ENCODE measurements at regions not wholly inside any gene's neighbourhood (a gene's known extent, or its start where the extent isn't known, plus 50 kb on each side); places are given as distances from the start of the nearest gene placed in this dataset.

DNA sequence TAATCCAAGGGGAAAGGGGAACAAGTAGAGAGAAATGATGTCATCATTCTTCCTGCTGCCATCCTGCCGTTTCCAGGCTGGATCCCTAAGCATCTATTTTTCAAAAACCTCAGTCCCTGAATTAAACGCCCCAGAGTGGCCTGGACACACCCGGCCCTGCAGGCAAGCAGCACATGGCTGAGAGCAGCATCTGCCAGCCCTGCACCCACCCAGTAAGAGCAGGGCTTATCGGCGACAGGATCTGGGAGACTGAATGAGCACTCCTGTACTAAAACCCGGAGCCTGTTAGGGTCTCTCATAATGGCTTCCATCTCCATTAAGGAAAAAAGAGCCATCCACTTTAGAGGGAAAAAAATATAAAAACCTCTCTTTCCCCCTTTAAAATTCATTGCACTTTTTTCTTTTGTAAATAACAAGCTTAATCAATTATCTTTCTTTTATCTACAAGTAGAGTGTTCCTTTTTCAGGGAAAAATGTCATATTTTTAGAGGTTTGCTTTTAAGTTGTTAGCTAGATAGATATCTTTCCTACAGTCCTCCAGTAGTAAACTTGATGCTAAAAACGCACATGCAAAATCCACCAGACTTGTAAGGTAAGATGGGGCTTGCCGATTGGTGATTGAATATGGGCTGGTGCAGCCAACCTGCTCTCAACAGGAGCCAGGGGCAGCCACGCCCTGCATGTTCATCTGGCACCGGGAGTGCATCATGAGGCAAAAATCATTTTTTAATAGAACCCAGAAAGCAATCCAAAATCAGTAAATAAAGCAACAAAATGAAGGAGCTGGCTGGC, 457.8 kb downstream of the EIPR1 start:
- peaks cover 5% of the 10 kb centered on the region for H3K4me1 Mint-ChIP-seq
- H3K27me3 Mint-ChIP-seq (ENCODE audit: low read depth, poor library complexity) = peaks cover 4% of the 10 kb centered on the region
- H3K4me3 Mint-ChIP-seq = no peak overlapping the region
- peaks cover 27% of the 10 kb centered on the region for H3K9me3 Mint-ChIP-seq
- peak overlapping the region; percentile 65 for H3K27ac Mint-ChIP-seq
- no peaks in the 10 kb centered on the region for H3K36me3 Mint-ChIP-seq (ENCODE audit: low read depth)
- TF ChIP-seq, protein P1, sequence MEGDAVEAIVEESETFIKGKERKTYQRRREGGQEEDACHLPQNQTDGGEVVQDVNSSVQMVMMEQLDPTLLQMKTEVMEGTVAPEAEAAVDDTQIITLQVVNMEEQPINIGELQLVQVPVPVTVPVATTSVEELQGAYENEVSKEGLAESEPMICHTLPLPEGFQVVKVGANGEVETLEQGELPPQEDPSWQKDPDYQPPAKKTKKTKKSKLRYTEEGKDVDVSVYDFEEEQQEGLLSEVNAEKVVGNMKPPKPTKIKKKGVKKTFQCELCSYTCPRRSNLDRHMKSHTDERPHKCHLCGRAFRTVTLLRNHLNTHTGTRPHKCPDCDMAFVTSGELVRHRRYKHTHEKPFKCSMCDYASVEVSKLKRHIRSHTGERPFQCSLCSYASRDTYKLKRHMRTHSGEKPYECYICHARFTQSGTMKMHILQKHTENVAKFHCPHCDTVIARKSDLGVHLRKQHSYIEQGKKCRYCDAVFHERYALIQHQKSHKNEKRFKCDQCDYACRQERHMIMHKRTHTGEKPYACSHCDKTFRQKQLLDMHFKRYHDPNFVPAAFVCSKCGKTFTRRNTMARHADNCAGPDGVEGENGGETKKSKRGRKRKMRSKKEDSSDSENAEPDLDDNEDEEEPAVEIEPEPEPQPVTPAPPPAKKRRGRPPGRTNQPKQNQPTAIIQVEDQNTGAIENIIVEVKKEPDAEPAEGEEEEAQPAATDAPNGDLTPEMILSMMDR (IDR thresholded peaks at IDR 0.05) = no peak
- DNase-seq = no peak

DNA sequence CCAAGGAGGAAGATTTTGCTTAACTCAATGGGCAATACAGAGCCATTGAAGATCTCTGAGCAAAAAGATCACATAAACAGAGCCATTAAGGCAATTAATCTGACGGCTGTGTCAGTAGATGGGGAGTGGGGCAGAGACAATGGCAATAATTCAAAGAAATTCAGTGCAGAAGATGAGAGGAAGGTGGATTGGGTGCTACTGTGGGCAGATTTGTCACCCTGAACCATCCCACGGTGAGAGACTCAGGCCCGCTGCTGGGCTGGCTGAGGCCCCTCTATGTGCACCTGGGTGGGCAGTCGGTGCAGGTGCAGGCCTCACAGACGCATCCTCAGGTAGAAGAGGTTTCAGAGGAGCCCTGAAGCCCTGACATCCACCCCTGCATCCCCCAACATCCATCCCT, 458.6 kb downstream of the EIPR1 start:
- TF ChIP-seq, protein P1 (IDR thresholded peaks at IDR 0.05) = no peak
- peaks cover 4% of the 10 kb centered on the region for H3K27me3 Mint-ChIP-seq (ENCODE audit: low read depth, poor library complexity)
- no peak overlapping the region for H3K4me3 Mint-ChIP-seq
- peaks cover 27% of the 10 kb centered on the region for H3K9me3 Mint-ChIP-seq
- no peak for DNase-seq
- H3K36me3 Mint-ChIP-seq (ENCODE audit: low read depth) = no peaks in the 10 kb centered on the region
- H3K27ac Mint-ChIP-seq = no peak overlapping the region
- peaks cover 6% of the 10 kb centered on the region for H3K4me1 Mint-ChIP-seq

DNA sequence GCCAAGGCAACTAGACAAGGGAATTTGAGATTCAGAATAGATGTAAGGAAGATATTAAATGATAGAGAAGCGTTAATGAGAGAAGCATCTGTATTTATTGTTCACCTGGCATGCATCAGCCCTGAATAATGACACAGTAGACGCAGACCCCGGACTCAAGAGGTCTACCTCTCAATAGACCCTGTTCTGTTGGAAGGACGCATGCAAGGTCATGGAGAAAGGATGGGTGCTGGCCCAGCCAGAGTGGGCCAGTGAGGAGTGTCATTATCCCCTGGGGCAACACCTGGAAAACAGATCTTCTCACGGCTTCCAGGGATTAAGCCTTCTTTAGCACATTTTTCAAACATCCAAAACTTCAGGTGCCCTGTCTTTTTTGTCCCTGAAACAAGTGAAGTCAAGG, 461.0 kb downstream of the EIPR1 start:
- Mint-ChIP-seq H3K27ac (no peak overlapping the region), H3K4me3 (no peak overlapping the region), H3K9me3 (peaks cover 27% of the 10 kb centered on the region), H3K36me3 (ENCODE audit: low read depth) (no peaks in the 10 kb centered on the region), H3K27me3 (ENCODE audit: low read depth, poor library complexity) (peaks cover 9% of the 10 kb centered on the region), H3K4me1 (peaks cover 18% of the 10 kb centered on the region)
- TF ChIP-seq, protein P1 (IDR thresholded peaks at IDR 0.05) = no peak
- no peak for DNase-seq

DNA sequence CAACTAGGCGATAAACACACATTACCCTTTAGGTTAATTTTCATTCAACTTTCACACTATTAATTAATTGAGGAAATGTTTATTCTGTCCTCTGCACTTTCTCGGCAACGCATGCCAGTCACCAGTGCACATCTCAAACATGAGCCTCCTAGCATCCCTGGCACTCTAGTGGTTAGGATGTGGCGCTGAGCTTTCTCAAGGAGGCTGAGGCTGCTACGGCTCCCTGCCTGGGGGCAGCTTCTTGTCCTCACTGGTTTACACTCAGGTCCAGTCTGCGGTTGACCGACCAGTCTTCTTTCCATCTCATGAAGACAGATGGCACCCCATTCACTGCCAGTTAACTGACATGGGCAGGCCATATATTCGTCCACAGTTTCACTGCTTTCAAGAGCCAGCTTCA, 463.4 kb downstream of the EIPR1 start:
- H3K4me1 Mint-ChIP-seq = peaks cover 28% of the 10 kb centered on the region
- peaks cover 27% of the 10 kb centered on the region for H3K9me3 Mint-ChIP-seq
- DNase-seq = no peak

DNA sequence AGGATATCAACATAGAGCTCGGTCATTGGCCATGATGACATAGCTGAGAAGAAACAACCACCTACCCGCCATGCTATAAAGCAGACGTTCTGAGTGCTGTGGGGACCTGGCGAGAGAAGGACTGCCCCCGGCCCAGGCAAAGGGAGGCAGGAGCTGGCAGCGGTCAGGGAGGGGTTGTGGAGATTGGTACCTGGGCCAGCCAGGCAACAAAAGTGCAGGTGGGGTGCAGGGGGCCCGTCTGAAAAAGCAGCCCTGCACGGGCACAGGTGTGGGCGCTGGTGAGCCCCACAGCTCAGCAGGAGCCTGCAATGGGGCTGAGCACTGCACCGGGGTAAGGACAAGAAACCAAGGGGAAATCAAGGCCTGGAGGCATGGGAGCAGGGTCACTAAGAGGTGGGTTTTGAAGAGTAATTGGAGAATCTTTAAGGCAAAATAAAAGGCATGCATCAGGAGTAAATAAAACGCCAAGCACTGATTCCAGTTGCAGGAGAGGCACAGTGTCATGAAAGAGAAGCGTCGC, 464.0 kb downstream of the EIPR1 start:
- Mint-ChIP-seq H3K4me1 (peaks cover 25% of the 10 kb centered on the region), H3K36me3 (ENCODE audit: low read depth) (no peaks in the 10 kb centered on the region), H3K27me3 (ENCODE audit: low read depth, poor library complexity) (peaks cover 16% of the 10 kb centered on the region), H3K27ac (no peak overlapping the region), H3K4me3 (no peak overlapping the region), H3K9me3 (peaks cover 27% of the 10 kb centered on the region)
- DNase-seq = no peak
- TF ChIP-seq, protein P1 (IDR thresholded peaks at IDR 0.05) = no peak

More for the DNA sequence above, 463.4 kb downstream of the EIPR1 start:
- TF ChIP-seq, protein P1 (IDR thresholded peaks at IDR 0.05) = no peak
- peaks cover 15% of the 10 kb centered on the region for H3K27me3 Mint-ChIP-seq (ENCODE audit: low read depth, poor library complexity)
- no peak overlapping the region for H3K4me3 Mint-ChIP-seq
- H3K27ac Mint-ChIP-seq = no peak overlapping the region
- H3K36me3 Mint-ChIP-seq (ENCODE audit: low read depth) = no peaks in the 10 kb centered on the region

DNA sequence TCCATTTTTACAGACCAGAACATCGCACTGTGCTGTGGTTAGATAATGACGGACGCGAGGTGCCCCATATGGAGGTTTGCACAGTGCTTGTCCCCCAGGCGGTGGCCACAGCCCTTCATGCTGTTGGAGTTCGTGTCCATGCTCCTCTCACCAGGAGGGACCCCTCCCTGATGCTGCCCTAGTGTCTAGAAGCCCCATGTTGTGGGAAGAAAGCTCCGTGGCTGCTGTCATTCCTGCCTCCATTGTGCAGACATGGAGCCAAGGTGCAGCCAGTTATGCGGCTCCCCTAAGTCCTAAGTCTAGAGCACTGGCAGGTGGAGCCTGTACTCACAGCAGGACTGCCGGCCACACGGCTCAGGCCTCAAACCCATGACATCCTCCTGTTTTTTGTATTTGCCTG, 464.9 kb downstream of the EIPR1 start:
- Mint-ChIP-seq H3K27me3 (ENCODE audit: low read depth, poor library complexity) (peaks cover 16% of the 10 kb centered on the region), H3K4me3 (no peak overlapping the region), H3K4me1 (peaks cover 24% of the 10 kb centered on the region), H3K9me3 (peaks cover 27% of the 10 kb centered on the region), H3K36me3 (ENCODE audit: low read depth) (no peaks in the 10 kb centered on the region), H3K27ac (no peak overlapping the region)
- DNase-seq = no peak
- TF ChIP-seq, protein P1 (IDR thresholded peaks at IDR 0.05) = no peak

Measured in nephron progenitor cell (in vitro differentiated cells).